ENCODE measurements at regions not wholly inside any gene's neighbourhood (a gene's known extent, or its start where the extent isn't known, plus 50 kb on each side); places are given as distances from the start of the nearest gene placed in this dataset.

- no peak for TF ChIP-seq CTCF (IDR thresholded peaks at IDR 0.05)
- TF ChIP-seq EZH2 (IDR thresholded peaks at IDR 0.05) = no peak
Measured at GRCh38 chr9:118736406-118736805, 632.8 kb downstream of the BRINP1 start.
